Esophagus muscularis mucosa (tissue), 4 donors: ENCODE measurements at regions not wholly inside any gene's neighbourhood (a gene's known extent, or its start where the extent isn't known, plus 50 kb on each side); places are given as distances from the start of the nearest gene placed in this dataset.
"Not testable (repeated sequence)": the region's sequence is repeated elsewhere in the genome, so short reads cannot be mapped to it uniquely, and the experiment has no call there.

ENCODE experiments used
- DNase-seq: peaks from one replicate; pipeline ENCODE4 v3.0.0-alpha.2; 2017; ENCODE audit errors: extremely low spot score
- H3K27ac ChIP-seq, 4 donors: fragments of 200-600 bp; sonication (generic); replicated peaks in 1 of 4; 1 replicate in 3 of 4; 2 replicates in 1 of 4; pipeline ENCODE4 v1.5.1; 2016 to 2019; ENCODE audit warnings: mild to moderate bottlenecking in 1 of 4
- H3K27me3 ChIP-seq, 4 donors: fragments of 200-600 bp; sonication (generic); one replicate each; pipeline versions ENCODE4 v1.5.1 to v1.6.0; 2016 to 2019
- H3K36me3 ChIP-seq, 4 donors: fragments of 200-600 bp; sonication (generic); one replicate each; pipeline ENCODE4 v1.5.1; 2016 to 2019
- H3K4me1 ChIP-seq, 4 donors: fragments of 200-600 bp; sonication (generic); one replicate each; pipeline ENCODE4 v1.5.1; 2016 to 2019
- H3K4me3 ChIP-seq, 4 donors: fragments of 200-600 bp; sonication (generic); 1 replicate in 2 of 4; 2 replicates in 2 of 4; pipeline ENCODE4 v1.5.1; 2016 to 2019; ENCODE audit warnings: mild to moderate bottlenecking in 4 of 4, moderate library complexity in 1 of 4
- H3K9me3 ChIP-seq, 4 donors: fragments of 200-600 bp; sonication (generic); 1 replicate in 3 of 4; 2 replicates in 1 of 4; pipeline ENCODE4 v1.5.1; 2016 to 2019
- CTCF ChIP-seq, 3 experiments: fragments of 200-600 bp in 2 of 3; fragments of 450-650 bp in 1 of 3; sonication (generic) in 2 of 3; IDR thresholded peaks; one replicate each; pipeline ENCODE4 v1.5.1; 2017 to 2019; ENCODE audit warnings: antibody characterized with exemption in 3 of 3, mild to moderate bottlenecking in 2 of 3, moderate library complexity in 1 of 3
- EP300 ChIP-seq: sonication (generic); formaldehyde crosslinking; IDR thresholded peaks from one replicate; pipeline ENCODE4 v1.6.1; 2017; ENCODE audit warnings: antibody characterized with exemption
- POLR2A ChIP-seq: fragments of 450-650 bp; IDR thresholded peaks from one replicate; pipeline ENCODE4 v1.6.1; 2017; ENCODE audit warnings: antibody characterized with exemption, moderate library complexity, mild to moderate bottlenecking, low read depth
- POLR2AphosphoS5 ChIP-seq, 2 donors: sonication (generic); formaldehyde crosslinking; IDR thresholded peaks; one replicate each; pipeline ENCODE4 v1.6.1; 2017; ENCODE audit warnings: antibody characterized with exemption in 2 of 2
- WGBS: methylation state at CpG from one replicate; pipeline ENCODE4 v1.1.5; 2018; 5-methylcytosine and 5-hydroxymethylcytosine counted together
- intact Hi-C: fragments of 100-400 bp; cut with DNase I; formaldehyde crosslinking; loops from one replicate; pipeline ENCODE4 v1.15.1; 2023

GRCh38 chr7:132002343-132002968 lies 446.0 kb upstream of the PODXL start:
- TF ChIP-seq CTCF (IDR thresholded peaks at IDR 0.05) (no peak), EP300 (no peak), POLR2AphosphoS5 (IDR thresholded peaks at IDR 0.05) (no peak), POLR2A (no peak)
- peaks cover 0 to 13% (median 10%) of the 10 kb centered on the region in 4 donors for H3K4me1 ChIP-seq
- H3K27ac ChIP-seq, result no peak overlapping the region
- H3K36me3 ChIP-seq, result no peaks in the 10 kb centered on the region
- no peaks in the 10 kb centered on the region for H3K9me3 ChIP-seq
- no peaks in the 10 kb centered on the region for H3K27me3 ChIP-seq
- no peak for DNase-seq
- no peak overlapping the region for H3K4me3 ChIP-seq
- WGBS, result 86% methylated on average over 3 of the region's 3 CpGs
- intact Hi-C loops, result no loop called here

- peaks cover 0 to 13% (median 10%) of the 10 kb centered on the region in 4 donors for H3K4me1 ChIP-seq
- H3K36me3 ChIP-seq, result no peaks in the 10 kb centered on the region
- WGBS, result 39% methylated on average over 2 of the region's 2 CpGs
- no peak for DNase-seq
- TF ChIP-seq POLR2AphosphoS5 (IDR thresholded peaks at IDR 0.05) (no peak), EP300 (no peak), POLR2A (no peak), CTCF (IDR thresholded peaks at IDR 0.05) (no peak)
- H3K27me3 ChIP-seq, result no peaks in the 10 kb centered on the region
- intact Hi-C loops, result no loop called here
- no peak overlapping the region for H3K27ac ChIP-seq
- H3K9me3 ChIP-seq, result no peaks in the 10 kb centered on the region
- H3K4me3 ChIP-seq, result no peak overlapping the region
Measured at GRCh38 chr7:132001146-132001545, 444.7 kb upstream of the PODXL start.

GRCh38 chr7:131999193-131999592 lies 442.8 kb upstream of the PODXL start:
- no peak for DNase-seq
- intact Hi-C loops, result no loop called here
- TF ChIP-seq POLR2A (no peak), POLR2AphosphoS5 (IDR thresholded peaks at IDR 0.05) (no peak), EP300 (no peak)

GRCh38 chr7:131995324-131995723 lies 438.9 kb upstream of the PODXL start:
- Histone ChIP-seq H3K27ac (no peak overlapping the region), H3K9me3 (no peaks in the 10 kb centered on the region), H3K4me3 (no peak overlapping the region), H3K36me3 (no peaks in the 10 kb centered on the region), H3K4me1 (no peaks in the 10 kb centered on the region), H3K27me3 (no peaks in the 10 kb centered on the region)
- intact Hi-C loops, result no loop called here
- WGBS, result 72% methylated on average over 2 of the region's 2 CpGs
- DNase-seq, result no peak
- no peak for TF ChIP-seq EP300
- no peak for TF ChIP-seq CTCF (IDR thresholded peaks at IDR 0.05)
- TF ChIP-seq POLR2A, result no peak
- no peak for TF ChIP-seq POLR2AphosphoS5 (IDR thresholded peaks at IDR 0.05)

More at GRCh38 chr7:131999193-131999592, 442.8 kb upstream of the PODXL start:
- 89% methylated on average over 4 of the region's 4 CpGs for WGBS
- no peak overlapping the region for H3K4me3 ChIP-seq
- H3K9me3 ChIP-seq, result no peaks in the 10 kb centered on the region
- no peak overlapping the region for H3K27ac ChIP-seq
- H3K36me3 ChIP-seq, result no peaks in the 10 kb centered on the region
- H3K27me3 ChIP-seq, result no peaks in the 10 kb centered on the region
- peaks cover 0 to 6% (median 3%) of the 10 kb centered on the region in 4 donors for H3K4me1 ChIP-seq

GRCh38 chr7:131981069-131981468 lies 424.6 kb upstream of the PODXL start:
- intact Hi-C loops, H3K27ac ChIP-seq, H3K9me3 ChIP-seq, H3K27me3 ChIP-seq, DNase-seq, H3K4me1 ChIP-seq, H3K4me3 ChIP-seq, H3K36me3 ChIP-seq: not testable (repeated sequence)

- H3K4me1 ChIP-seq, H3K27ac ChIP-seq, DNase-seq, H3K36me3 ChIP-seq, H3K4me3 ChIP-seq, intact Hi-C loops, H3K9me3 ChIP-seq, H3K27me3 ChIP-seq: not testable (repeated sequence)
- 79% methylated on average over 2 of the region's 2 CpGs for WGBS
Measured at GRCh38 chr7:131978118-131978517, 421.7 kb upstream of the PODXL start.
